Panc1 (cell line): ENCODE measurements at regions not wholly inside any gene's neighbourhood (a gene's known extent, or its start where the extent isn't known, plus 50 kb on each side); places are given as distances from the start of the nearest gene placed in this dataset.

ENCODE experiments used
- ATAC-seq: fragments of 200-7000 bp; cut with Tn5 transposase; 2 replicates; pipeline ENCODE4 v1.9.1; 2020; ENCODE audit warnings: mild to moderate bottlenecking, moderate library complexity
- BruUV-seq: library from RNA; stranded (reverse); fragments of 400-500 nt; replicated peaks from 2 replicates; lab custom pipeline; 2021; lab: Mats Ljungman, UMichigan
- CTCF ChIA-PET: fragments of 300-600 bp; sonication (Branson Sonifier 250); formaldehyde crosslinking; loops from one replicate; lab custom pipeline; 2022; ENCODE audit warnings: antibody characterized with exemption; lab: Charles Lee
- POLR2A ChIA-PET: fragments of 300-600 bp; sonication (Branson Sonifier 250); formaldehyde crosslinking; loops from one replicate; lab custom pipeline; 2022; ENCODE audit warnings: antibody characterized with exemption; lab: Charles Lee
- DNase-seq: peaks from one replicate; pipeline ENCODE4 v3.0.0-alpha.2; 2010; ENCODE audit warnings: low read depth, low spot score
- H3K27ac ChIP-seq: 2 replicates; pipeline ENCODE4 v1.5.1; 2011; ENCODE audit warnings: mild to moderate bottlenecking, low read length, inconsistent platforms
- H3K27me3 ChIP-seq: fragments of 200-500 bp; sonication (Bioruptor generic); 2 replicates; pipeline ENCODE4 v1.6.0; 2014; ENCODE audit warnings: low read length, inconsistent platforms; ENCODE audit not compliant: control insufficient read depth, insufficient read depth
- H3K36me3 ChIP-seq: fragments of 200-500 bp; sonication (Bioruptor generic); 2 replicates; pipeline ENCODE4 v1.5.1; 2014; ENCODE audit warnings: inconsistent platforms, mild to moderate bottlenecking, low read length, moderate library complexity; ENCODE audit not compliant: control insufficient read depth, insufficient read depth
- H3K4me1 ChIP-seq: 2 replicates; pipeline ENCODE4 v1.5.1; 2011; ENCODE audit warnings: inconsistent platforms, mild to moderate bottlenecking, low read length, moderate library complexity; ENCODE audit not compliant: control insufficient read depth, insufficient read depth
- H3K4me3 ChIP-seq, 2 experiments: 2 replicates each; pipeline ENCODE4 v1.5.1; 2011 to 2012; ENCODE audit warnings: low read depth in 2 of 2, low read length in 2 of 2, mild to moderate bottlenecking in 2 of 2, inconsistent platforms in 1 of 2, moderate library complexity in 1 of 2
- H3K9me3 ChIP-seq: fragments of 200-500 bp; sonication (Bioruptor generic); 2 replicates; pipeline ENCODE4 v1.5.1; 2014; ENCODE audit warnings: low read depth, mild to moderate bottlenecking, inconsistent platforms, low read length, moderate library complexity; ENCODE audit not compliant: control insufficient read depth, insufficient read depth
- CTCF ChIP-seq: fragments of 450-650 bp; IDR thresholded peaks from 2 replicates; pipeline ENCODE4 v1.5.1; 2017; ENCODE audit warnings: mild to moderate bottlenecking
- POLR2AphosphoS5 ChIP-seq: IDR thresholded peaks from 2 replicates; pipeline ENCODE4 v1.6.1; 2012; ENCODE audit warnings: mild to moderate bottlenecking, low read depth, low read length, moderate library complexity
- REST ChIP-seq, 2 experiments: IDR thresholded peaks; 2 replicates each; pipeline ENCODE4 v1.6.1; 2011 to 2012; ENCODE audit warnings: low read depth in 2 of 2, control low read depth in 1 of 2, low read length in 1 of 2, mild to moderate bottlenecking in 1 of 2, moderate library complexity in 1 of 2; ENCODE audit not compliant: insufficient read depth in 1 of 2
- SIN3A ChIP-seq: IDR thresholded peaks from 2 replicates; pipeline ENCODE4 v1.6.1; 2012; ENCODE audit warnings: low read depth, mild to moderate bottlenecking, low read length, moderate library complexity, borderline replicate concordance; ENCODE audit not compliant: insufficient read depth
- TCF7L2 ChIP-seq: IDR thresholded peaks from 2 replicates; pipeline ENCODE4 v1.6.1; 2011; ENCODE audit warnings: mild to moderate bottlenecking, low read depth, low read length, inconsistent platforms
- in situ Hi-C: cut with HindIII; loops from 2 replicates; pipeline ENCODE4 v1.10.0; 2016; ENCODE audit warnings: low sequenced_read_pairs, low pct_unique_long_range_greater_than_20kb
- intact Hi-C: fragments of 100-400 bp; cut with micrococcal nuclease; formaldehyde crosslinking; loops from one replicate; pipeline ENCODE4 v1.10.0; 2022; ENCODE audit not compliant: unreplicated experiment

- in situ Hi-C loops = no loop called here
- H3K4me1 ChIP-seq = no peaks in the 10 kb centered on the region
- CTCF ChIA-PET = no interaction called here
Observed at GRCh38 chr7:46285878-46286277, 364.8 kb upstream of the IGFBP3 start.

GRCh38 chr7:46283852-46284251 lies 362.8 kb upstream of the IGFBP3 start:
- in situ Hi-C loops (no loop called here), intact Hi-C loops (no loop called here)
- Histone ChIP-seq H3K27ac (no peak overlapping the region), H3K9me3 (no peaks in the 10 kb centered on the region), H3K27me3 (no peaks in the 10 kb centered on the region), H3K36me3 (no peaks in the 10 kb centered on the region), H3K4me3 (no peak overlapping the region), H3K4me1 (no peaks in the 10 kb centered on the region)
- ATAC-seq (no peak), DNase-seq (no peak)
- BruUV-seq = no TSS peak
- POLR2A ChIA-PET = no interaction called here
- CTCF ChIA-PET = no interaction called here
- no peak for TF ChIP-seq POLR2AphosphoS5
- no peak for TF ChIP-seq CTCF
- TF ChIP-seq SIN3A = no peak
- TF ChIP-seq TCF7L2 = no peak
- TF ChIP-seq REST (IDR thresholded peaks at IDR 0.05; ENCODE audit: insufficient read depth in 1 of 2, low read depth in 2 of 2, low read length in 1 of 2) = no peak

More at GRCh38 chr7:46285878-46286277, 364.8 kb upstream of the IGFBP3 start:
- no peaks in the 10 kb centered on the region for H3K9me3 ChIP-seq
- no peak overlapping the region for H3K4me3 ChIP-seq
- no peaks in the 10 kb centered on the region for H3K27me3 ChIP-seq
- H3K36me3 ChIP-seq = no peaks in the 10 kb centered on the region
- no peak overlapping the region for H3K27ac ChIP-seq
- DNase-seq = no peak
- intact Hi-C loops = no loop called here
- ATAC-seq = no peak
- POLR2A ChIA-PET = no interaction called here
- TF ChIP-seq CTCF = no peak
- TF ChIP-seq REST (IDR thresholded peaks at IDR 0.05; ENCODE audit: insufficient read depth in 1 of 2, low read depth in 2 of 2, low read length in 1 of 2) = no peak
- no peak for TF ChIP-seq SIN3A
- no peak for TF ChIP-seq TCF7L2
- TF ChIP-seq POLR2AphosphoS5 = no peak
- BruUV-seq = no TSS peak
